ENCODE measurements at regions not wholly inside any gene's neighbourhood (a gene's known extent, or its start where the extent isn't known, plus 50 kb on each side); places are given as distances from the start of the nearest gene placed in this dataset.

GRCh38 chrY:20662204-20662603 lies 86.6 kb downstream of the EIF1AY start:
- TF ChIP-seq, protein P1, sequence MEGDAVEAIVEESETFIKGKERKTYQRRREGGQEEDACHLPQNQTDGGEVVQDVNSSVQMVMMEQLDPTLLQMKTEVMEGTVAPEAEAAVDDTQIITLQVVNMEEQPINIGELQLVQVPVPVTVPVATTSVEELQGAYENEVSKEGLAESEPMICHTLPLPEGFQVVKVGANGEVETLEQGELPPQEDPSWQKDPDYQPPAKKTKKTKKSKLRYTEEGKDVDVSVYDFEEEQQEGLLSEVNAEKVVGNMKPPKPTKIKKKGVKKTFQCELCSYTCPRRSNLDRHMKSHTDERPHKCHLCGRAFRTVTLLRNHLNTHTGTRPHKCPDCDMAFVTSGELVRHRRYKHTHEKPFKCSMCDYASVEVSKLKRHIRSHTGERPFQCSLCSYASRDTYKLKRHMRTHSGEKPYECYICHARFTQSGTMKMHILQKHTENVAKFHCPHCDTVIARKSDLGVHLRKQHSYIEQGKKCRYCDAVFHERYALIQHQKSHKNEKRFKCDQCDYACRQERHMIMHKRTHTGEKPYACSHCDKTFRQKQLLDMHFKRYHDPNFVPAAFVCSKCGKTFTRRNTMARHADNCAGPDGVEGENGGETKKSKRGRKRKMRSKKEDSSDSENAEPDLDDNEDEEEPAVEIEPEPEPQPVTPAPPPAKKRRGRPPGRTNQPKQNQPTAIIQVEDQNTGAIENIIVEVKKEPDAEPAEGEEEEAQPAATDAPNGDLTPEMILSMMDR (IDR thresholded peaks at IDR 0.05), result no peak
- no peak for TF ChIP-seq ZFX (IDR thresholded peaks at IDR 0.05; ENCODE audit: borderline replicate concordance)
